HG03196 (cell line): ENCODE measurements at regions not wholly inside any gene's neighbourhood (a gene's known extent, or its start where the extent isn't known, plus 50 kb on each side); places are given as distances from the start of the nearest gene placed in this dataset.

Experiments used
- ATAC-seq: cut with Tn5 transposase; IDR thresholded peaks from one replicate; pipeline ENCODE4 v1.9.1; 2021; ENCODE audit not compliant: unreplicated experiment

DNA sequence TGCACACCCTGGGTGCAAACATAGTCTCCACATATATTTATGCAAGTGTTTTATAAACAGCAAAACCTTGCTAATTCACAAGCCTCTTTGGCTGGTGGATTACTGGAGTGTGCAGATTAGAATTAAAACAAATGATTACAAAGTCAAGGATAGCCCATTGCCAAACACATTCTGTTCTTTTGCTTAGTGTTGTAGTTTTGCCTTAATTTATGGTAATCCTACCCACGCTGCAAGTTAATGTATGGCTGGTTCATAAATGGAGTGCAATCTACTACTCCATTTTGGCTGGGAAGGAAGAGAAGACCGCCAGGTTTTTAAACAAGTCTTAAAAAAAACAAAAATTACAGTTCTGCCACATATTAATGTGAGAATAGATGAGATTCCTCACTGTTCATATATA is 883.1 kb upstream of the KLHL29 start:
- ATAC-seq, result no peak

DNA sequence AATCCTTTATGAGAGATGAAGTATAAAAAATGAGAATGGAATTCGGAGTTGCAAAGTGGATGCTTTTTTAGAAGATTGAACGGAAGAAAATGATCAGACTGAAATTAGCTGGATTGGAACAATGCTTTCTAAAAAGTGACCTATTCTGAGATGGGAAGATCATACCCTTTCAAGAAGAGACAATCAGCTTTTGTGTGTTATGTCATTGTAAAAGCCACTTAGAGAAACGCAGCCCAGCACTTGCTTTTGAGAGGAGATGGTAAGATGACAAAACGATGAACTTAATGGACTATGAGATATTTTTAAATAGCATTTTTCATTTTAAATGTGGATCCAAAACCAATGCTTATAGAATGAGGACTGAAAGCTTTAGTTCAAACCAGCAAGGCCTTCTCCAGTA is 871.4 kb upstream of the KLHL29 start:
- ATAC-seq, result no peak

DNA sequence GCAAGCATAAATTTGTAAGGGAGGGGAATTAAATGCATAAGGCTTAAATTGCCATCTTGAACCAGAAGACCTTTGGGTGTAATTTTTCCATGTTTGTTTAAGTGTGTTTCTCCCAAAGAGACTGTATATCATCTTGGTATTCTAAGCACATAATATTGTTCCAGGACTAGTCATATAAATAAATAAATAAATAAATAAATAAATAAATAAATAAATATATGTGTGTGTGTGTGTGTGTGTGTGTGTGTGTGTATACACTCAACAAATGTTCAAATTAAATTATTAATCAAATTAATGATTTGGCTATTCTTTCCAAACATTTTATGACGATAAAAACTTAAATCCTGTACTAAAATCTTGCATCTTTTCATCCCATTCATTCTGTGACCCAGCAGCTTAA is 867.8 kb upstream of the KLHL29 start:
- no peak for ATAC-seq

DNA sequence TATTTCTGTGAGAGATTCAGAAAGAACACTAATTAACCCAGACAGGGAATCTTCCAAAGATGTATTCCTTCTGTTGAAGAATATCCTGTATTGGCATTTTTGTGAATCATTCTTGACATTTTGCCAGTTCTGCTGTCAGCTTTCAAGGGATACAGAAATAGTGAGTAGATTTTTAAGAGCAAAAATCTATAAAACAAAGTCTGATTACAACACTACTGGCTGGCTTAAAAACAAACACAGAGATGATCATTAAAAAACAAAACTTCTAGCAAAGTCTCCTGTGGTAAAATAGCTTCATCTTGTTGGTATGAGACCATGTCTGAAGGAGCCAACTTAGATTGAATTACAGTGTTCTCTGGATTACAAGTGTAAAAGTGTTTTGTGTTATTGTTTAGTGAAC is 866.3 kb upstream of the KLHL29 start:
- no peak for ATAC-seq

DNA sequence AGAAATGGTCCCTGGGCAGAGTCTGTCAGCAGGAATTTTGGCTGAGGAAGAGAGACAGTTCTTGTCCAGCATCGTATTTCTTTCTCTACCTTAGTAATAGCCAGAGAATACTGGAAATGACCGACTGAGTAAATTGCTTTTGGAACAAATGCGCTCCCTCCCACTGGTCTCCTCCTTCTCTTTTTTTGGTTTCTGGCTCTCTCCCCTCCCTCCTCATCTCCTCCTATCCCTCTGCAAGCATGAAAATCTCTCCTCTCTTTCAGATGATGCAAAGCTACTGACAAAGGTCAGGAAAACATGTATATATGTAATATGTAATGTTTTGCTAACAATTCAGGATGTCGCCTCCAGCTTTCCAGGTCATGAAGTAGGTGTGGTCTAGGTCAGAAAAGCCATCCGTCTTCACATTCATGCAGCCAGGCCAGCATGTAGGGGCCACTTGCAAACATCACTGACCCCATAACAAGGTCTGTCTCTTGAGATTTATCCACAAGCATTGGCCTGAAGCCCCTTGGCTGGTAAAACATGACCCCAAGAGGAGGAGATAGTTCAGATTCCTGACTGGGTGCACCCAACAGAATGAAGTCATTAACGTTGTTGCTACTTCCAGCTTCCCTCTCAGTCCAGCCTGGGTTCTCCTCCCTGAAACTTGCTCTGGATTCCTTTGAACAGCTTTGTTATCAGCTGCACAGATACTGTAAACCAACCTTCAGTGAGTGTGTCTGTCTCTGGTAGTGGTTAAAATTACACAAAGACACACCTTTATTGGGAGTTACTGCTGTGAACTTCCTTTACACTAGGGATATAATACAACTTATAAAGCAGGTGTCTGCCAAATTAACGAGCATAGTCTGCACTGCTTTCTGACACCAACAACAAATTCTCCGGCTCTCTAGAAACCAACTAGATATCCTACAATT is 864.4 kb upstream of the KLHL29 start:
- ATAC-seq, result no peak

DNA sequence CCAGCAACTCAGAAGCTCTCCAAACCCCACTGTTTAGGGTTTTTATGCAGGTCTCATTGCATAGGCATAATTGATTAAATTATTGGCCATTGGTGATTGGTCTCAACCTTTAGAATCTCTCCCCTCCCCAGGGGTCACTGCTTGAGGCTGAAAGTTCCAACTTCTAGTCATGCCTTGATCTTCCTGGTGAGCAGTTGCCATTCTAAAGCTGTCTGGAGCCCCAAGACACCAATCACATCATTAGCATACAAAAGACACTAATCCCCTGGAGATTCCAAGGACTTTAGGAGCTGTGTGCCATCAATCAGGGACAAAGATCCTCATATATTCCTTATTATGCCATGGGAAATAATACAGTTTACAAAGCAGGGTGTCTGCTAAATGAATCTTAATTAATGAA is 863.4 kb upstream of the KLHL29 start:
- no peak for ATAC-seq

DNA sequence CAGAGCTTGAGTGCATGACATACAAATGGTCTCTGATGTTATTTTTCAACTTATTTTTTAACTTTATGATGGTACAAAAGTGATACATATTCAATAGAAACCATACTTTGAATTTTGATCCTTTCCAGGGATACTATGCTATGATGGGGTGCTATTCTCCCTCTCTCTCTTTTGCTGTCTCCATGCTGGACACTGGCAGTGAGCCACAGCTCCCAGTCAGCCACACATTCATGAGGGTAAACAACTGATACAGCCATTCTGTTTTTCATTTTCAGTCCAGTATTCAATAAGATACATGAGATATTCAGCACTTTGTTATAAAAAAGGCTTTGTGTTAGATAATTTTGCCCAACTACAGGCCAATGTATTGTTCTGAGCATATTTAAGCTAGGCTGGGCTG is 859.3 kb upstream of the KLHL29 start:
- no peak for ATAC-seq

DNA sequence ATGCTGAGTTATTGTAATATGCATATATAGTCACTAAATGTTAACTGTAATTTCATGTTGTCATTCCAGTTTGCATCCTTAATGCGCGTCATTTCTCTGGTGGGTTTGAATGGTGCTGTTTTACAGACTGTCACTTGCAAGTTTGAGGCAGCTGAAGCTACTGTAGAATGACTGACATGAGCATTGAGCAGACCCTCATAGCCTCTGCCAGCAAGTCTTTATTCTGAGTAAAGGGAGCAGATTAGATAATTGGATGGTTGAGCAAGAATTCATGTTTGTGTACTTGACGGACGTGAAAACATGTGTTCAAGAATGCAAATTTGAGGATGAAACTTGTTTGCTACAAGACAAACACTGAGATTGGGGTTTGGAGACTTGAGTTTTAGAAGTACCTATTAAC is 854.8 kb upstream of the KLHL29 start:
- ATAC-seq, result no peak

DNA sequence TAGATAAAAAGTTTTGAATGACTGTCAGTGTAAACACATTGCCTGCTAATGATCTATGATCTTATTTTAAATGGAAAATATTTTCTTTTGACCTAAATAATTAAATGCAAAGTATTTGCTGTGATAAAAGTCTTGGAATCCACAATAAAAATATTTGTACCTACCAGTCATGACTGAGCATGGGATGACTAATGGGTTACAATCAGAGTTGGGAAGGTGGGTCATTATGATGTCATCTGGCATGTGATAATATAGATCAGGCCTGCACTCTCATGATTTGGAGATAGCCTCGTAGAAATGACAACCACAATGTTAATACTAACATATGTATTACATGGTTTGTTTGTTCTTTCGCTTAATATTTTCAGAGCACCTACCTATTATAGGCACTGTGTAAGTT is 848.8 kb upstream of the KLHL29 start:
- no peak for ATAC-seq

DNA sequence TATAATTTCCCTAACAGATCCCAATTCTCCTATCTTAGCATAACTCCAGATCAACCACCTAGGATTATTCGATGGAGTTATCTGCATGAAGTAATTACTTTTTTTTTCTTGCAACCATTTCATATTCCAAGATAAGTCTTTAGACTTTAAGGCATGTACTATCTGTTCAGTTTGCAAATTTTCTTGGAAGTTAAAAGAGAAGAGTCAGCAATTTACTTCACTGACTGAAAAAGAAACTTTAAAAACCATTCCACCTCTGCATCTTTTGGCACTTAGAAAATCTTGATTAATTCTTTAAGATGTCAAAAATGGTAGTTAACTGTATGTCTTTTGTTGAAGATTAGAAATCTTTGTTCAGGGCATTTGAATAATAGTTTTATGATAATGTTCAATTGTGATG is 830.5 kb upstream of the KLHL29 start:
- ATAC-seq, result no peak

DNA sequence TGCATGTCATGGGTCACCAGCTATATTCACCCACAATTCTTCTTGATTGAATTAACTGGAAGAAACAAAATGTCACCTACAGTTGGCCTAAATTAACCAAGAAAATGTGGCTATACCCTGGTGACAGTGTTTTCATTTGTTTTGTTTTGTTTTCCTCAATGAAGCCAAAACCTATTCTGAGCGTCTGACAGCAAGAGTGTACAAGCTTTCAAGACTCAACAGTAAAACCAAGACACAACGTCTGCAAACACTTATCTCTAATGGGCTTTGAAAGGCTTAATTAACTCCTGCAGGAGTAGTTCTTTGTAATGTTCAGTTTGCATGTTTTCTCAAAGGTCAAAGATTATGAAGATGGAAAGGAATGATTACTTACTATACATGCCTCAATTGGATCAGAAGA is 827.6 kb upstream of the KLHL29 start:
- ATAC-seq, result no peak

DNA sequence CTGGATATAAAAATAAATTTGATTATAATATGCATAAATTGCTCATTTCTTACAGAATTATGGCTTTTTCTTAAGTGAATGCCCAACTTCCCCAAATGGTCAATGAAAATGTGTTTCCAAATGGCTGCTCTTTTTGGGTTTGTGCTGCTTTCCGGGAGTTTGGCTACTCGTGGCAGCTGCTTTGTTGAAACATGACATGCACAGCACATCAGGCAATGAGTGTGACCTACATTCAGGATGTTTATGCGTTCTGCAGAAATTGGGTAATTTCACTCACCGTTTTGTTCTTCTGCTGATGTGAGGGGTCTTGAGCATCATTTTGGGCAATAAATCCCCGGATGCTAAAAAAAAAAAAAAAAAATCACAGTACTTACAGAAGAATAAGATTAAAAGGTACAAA is 825.0 kb upstream of the KLHL29 start:
- no peak for ATAC-seq

DNA sequence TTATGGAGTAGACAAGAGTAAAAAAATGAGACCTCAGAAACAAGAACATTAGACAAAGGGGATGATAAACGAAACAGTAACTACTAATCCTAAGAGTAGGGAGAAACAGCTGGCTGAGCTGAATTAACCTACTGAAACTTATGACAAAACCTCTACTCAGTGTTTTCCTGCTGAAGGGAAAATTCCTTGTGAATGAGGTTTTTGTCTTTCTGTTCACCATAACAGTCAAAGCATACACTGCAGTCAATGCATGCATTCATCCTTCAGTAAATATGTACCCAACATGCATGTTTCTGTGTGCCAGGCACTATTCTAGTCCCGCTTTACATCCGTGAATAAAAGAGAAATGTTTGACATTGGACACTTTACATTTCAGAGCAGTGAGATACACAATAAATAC is 805.6 kb upstream of the KLHL29 start:
- ATAC-seq, result no peak

DNA sequence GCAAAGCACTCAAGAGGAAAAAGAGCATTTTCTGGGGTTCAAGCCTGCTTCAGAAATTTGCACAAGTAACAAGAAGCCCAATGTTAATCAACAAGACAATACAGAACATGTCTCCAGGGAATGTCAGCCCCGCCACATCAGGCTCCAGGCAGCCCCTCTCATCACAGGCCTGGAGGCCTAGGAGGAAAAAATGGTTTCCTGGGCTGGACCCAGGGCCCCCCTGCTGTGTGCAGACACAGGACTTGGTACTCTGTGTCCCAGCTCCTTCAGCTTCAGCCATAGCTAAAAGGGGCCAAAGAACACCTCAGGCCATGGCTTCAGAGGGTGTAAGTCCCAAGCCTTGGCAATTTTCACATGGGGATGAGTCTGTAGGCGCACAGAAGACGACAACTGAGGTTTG is 802.9 kb upstream of the KLHL29 start:
- no peak for ATAC-seq

DNA sequence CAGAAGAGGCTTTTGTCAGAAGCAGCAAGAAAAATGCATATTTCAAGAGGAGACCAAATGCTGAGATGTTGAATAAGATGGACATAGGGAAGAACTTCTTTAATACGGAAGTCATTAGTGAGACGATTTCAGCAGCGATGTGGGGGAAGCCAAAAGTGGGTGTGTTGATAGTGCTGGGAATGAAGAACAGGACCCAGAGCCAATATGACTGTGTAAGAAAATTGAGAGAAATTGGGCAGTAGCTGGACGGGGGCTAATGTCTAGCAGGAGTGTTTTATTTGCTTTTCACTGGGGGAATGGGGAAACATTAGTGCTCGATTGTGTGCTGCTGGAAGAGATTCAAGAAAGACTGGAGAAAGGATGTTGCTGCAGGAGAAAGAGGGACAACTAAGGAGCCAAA is 788.7 kb upstream of the KLHL29 start:
- no peak for ATAC-seq

DNA sequence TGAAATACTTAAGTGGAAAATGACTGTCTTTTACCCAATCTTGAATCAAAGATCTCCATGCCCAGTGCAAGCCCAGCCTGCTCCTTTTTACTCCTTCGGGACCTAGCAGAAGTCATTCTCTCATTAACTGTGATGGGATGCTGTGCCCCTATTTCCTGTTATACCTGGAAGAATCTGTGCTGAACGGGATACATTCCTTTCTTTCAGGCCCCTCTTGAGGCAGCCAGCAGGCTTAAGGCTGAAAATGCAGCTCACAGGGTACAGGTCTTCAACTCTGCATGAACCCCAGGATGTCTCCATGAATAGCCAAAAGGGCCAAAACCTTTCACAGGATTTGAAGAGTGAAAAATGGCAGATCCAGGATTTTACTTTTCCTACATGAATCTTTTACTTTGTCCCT is 784.8 kb upstream of the KLHL29 start:
- no peak for ATAC-seq

DNA sequence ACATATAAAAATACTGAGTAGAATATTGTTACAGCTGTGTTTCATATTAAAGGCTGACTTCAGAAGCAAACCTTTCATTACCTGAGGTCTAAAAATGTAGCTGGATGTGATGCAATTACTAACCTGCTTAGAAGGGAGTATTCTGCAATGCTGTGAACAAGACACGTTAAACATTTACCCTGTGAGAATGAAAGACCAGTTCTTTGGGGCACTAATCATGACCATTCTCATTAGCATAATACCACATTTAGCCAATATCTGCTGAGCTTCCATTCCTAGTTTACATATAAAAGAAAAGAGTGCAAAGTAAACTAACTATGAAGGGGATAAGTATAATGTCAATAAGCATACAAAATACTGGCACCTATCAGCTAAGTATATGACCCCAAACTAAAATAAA is 784.0 kb upstream of the KLHL29 start:
- ATAC-seq, result no peak

DNA sequence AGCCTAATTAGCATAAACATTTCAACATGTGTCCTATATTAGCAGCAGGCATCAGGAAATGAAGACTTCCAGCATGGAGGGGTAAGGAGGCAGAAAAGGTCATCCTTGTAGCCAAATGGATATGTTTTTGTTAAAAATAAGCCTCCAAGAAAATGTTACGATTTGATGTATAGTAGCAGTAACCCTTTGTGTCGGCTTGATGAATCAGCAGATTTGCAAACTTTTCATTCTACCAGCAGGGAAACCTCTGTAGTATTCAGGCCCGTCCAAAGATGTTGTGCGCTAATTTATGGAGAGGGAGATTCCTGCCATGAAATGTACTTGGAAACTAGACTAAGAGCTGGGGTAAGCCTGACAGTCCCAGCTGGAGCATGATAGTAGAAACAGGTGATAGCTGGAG is 780.8 kb upstream of the KLHL29 start:
- no peak for ATAC-seq

DNA sequence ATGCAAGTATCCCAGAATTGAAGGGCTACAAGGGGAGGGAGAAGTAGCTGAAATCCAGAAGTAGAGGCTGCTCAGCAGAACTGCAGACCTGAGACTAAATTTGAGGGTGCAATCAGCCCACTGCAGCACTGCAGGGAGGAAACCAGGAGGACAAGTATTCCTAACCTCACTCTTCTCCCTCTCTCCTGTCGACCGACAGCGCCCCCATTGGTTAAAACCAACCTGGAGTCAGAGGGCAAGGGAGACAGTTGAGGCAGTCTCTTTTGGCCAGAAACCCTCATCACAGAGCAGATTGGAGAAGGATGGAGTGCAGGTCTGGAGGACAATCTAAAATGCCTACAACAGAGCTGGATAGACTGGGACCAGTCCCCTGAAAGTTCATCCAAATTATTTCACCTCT is 768.9 kb upstream of the KLHL29 start:
- ATAC-seq, result no peak

DNA sequence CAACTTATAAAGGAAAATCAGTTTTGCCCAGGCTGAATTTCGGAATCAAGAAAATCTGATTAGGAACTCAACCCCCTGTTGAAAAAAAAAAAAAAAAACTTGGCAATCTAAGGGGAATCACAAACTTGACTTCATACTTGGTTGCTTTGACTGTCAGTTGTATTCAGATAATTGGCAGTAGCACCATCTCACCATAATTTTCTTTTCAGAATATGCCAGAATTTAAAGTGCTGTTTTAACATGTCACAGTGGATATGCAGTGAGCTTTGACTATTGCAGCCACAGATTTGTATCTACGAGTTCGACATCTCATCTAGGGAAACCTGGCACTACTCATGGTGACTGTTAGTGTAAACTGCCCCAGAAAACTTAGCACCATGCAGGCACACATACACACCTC is 761.4 kb upstream of the KLHL29 start:
- ATAC-seq, result no peak

DNA sequence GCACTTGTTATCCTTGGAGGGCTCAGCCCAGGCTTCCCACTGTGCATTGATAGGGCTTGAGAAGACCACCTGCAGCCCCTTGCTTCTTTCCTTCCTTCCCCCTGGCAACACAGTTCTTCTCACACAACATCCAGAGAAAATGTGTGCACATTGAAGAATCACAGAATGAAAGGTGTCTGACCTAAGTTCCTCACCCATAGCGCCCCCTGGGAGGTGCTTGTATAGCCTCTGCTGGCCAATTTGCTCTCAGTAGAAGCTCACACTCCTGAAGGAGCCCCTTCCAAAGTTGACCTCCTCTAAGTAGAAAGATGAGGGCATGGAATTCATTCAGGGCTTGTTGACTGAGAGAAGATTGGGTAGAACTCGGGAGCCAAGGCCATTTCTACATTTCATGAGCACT is 758.4 kb upstream of the KLHL29 start:
- ATAC-seq, result no peak

DNA sequence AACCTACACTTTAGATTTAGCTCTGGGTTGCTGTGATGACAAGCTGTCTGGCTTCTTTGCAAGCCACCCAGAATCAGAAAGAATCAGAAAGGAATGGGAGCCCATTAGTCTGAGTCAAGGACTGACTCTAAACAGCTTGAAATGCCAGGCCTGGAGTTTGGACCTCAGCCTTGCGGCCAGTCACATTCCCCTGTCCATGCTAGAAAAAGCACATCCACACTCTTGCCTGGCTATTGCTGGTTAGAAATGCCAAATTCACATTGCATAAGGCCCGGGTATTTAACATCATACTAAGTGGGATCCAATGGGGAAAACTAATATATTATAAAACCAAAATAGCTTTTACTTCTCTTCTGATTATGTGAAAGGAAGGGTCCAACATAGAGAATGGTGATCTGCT is 756.8 kb upstream of the KLHL29 start:
- ATAC-seq, result no peak

DNA sequence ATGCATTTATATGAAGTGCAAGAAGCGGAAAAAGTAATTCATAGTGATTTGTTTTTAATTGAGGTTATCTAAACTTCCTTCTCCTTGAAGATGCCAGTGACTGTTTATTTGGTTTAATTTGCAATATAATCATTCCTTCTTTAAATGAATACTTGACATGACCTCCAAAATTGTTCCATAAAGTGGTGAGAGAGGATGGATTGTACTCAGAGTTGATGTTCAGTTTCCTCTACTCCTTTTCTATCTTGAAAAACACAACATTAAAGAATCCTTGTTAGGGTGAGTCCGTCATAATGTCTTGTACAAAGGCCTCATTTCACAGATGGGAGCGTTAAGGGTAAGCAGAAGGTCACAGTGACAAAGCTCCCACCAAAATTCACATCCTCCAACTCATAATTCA is 756.1 kb upstream of the KLHL29 start:
- ATAC-seq, result no peak
